Activated CD8-positive, alpha-beta memory T cell treated with anti-CD3 and anti-CD28 coated beads, Interleukin-2, amount 50 U/mL, for 1 hour (primary cell): ENCODE measurements at regions not wholly inside any gene's neighbourhood (a gene's known extent, or its start where the extent isn't known, plus 50 kb on each side); places are given as distances from the start of the nearest gene placed in this dataset.
"Not testable (repeated sequence)": the region's sequence is repeated elsewhere in the genome, so short reads cannot be mapped to it uniquely, and the experiment has no call there.

Source experiments
- DNase-seq: peaks from one replicate; pipeline ENCODE4 v3.0.0-alpha.2; 2020; ENCODE audit errors: extremely low read depth

DNA sequence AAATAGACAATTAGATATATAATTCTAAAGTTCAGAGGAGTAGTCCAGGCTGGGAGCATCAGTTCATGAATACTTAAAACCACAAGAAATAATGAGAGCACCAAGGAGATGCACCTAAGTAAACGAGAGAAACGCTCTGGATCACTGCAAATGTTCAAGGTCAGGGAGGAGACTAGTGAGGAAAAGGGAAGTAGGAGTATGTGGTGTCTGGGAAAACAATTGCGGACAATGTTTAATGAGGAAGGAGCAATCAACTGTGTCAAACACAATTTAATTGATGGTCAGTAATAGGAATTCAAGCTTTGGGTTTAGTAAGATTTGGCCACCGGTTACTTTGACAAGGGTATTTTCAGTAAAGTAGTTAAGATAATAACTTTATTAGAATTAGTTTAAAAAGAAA, 652.2 kb downstream of the DACH1 start:
- DNase-seq, result no peak

DNA sequence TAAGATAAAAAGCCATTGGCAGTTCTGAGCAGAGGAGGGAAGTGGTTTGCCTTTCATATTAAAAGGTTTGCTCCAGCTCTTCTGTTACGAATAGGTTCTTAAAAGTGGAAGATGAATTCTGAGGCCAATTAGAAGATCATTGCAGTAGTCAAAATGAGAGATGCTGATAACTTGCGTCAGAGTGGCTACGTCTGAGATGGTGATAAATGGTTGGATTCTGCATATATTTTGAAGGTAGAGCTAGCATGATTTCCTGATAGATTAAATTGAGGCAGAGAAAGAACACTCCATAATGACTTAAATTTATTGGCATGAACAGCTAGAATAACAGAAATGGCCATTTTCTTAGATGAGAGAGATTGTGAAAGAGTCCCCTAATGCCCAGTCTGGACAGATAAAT, 652.6 kb downstream of the DACH1 start:
- DNase-seq, result no peak

DNA sequence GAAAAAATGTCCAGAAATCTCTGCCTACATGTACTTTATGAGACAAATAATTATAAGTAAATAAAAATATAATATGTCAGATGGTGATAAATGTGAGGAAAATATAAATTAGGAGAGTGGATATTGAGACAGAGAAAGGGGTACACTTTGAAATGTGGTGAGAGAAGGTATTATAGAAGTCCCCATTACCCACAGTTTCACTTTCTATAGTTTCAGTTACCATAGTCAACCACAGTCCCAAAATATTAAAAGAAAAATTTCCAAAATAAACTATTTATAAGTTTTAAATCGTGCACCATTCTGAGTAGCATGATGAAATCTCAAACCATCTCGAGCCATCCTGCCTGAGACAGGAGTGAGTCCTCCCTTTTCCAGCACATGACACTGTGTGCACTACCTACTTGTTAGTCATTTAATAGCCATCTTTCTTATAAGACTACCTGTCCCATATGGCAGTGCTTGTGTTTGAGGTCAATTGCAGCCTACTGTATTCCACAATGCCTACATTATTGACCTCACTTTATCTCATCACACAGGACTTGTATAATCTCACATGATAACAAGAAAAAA, 653.7 kb downstream of the DACH1 start:
- no peak for DNase-seq

DNA sequence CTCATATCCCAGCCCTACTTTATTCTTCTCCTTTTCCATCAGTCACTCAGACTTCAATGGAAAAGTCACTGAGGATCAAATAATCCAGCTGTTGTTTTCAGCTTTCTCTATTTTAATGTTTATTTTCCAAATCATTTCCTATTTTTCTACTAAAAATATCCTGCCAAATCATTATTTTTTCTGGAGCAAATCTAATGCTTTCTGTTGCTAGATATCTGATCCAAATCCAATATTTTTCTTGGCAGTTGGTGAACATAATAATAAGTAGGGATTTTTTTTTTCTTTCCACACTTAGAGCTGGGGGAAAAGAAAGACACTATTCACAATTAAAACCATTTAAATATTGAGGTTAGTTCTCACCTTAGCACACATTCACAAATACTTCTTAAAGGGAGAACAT, 656.1 kb downstream of the DACH1 start:
- no peak for DNase-seq

DNA sequence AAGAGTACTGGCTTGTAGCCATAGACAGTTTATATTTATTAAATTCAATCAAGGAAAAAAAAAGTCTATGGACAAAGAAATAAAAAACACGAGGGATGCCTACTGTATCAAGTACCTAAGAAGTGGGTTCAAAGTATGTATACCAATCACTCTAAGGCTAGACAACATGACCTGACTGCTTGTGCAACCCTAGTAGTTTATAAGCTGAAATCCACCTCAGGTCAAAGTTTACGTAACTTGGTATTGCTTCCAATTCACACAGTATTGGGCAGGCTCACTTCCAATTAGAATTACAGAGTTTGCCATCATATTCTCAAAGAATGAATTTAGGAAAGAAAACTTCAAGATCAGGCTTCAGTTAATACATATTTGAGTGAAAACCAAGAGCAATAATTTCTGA, 657.8 kb downstream of the DACH1 start:
- DNase-seq, result no peak

DNA sequence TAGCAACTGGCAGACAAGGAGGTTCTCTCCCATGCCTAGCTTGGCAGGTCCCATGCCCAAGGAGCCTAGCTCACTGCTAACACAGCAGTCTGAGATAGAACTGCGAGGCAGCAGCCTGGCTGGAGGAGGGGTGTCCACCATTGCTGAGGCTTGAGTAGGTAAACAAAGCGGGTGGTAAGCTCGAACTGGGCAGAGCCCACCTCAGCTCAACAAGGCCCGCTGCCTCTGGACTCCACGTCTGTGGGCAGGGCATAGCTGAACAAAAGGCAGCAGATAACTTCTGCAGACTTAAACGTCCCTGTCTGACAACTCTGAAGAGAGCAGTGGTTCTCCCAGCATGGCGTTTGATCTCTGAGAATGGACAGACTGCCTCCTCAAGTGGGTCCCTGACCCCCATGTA, 682.4 kb downstream of the DACH1 start:
- DNase-seq, result not testable (repeated sequence)

DNA sequence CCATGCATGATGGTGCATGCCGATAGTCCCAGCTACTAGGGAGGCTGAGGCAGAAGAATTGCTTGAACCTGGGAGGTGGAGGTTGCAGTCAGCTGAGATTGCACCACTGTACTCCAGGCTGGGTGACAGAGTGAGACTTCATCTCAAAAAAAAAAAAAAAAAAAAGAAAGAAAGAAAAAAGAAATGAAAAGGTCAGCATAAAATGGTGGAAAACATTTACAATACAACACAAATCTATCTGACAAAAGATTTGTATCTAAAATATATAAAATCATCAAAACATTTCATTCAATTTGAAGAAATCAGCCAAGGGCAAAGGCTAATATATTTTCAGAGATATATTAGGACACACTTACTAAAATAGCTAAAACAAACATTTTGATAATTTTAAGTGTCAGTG, 683.7 kb downstream of the DACH1 start:
- not testable (repeated sequence) for DNase-seq

DNA sequence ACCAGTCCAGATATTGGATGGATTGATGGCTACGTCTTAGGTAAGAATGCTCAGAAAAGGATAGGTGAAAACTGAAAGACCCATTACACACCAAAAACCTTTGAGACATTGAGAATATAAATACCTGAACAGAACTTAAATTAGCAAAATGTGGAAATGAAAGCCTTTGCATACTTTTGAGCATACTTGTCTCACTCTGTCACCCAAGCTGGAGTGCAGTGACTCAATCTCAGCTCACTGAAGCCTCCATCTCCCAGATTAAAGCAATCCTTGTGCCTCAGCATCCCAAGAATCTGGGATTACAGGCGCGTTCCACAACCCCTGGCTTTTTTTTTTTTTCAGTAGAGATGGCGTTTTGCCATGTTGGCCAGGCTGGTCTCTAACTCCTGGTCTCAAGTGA, 695.3 kb downstream of the DACH1 start:
- DNase-seq, result no peak

DNA sequence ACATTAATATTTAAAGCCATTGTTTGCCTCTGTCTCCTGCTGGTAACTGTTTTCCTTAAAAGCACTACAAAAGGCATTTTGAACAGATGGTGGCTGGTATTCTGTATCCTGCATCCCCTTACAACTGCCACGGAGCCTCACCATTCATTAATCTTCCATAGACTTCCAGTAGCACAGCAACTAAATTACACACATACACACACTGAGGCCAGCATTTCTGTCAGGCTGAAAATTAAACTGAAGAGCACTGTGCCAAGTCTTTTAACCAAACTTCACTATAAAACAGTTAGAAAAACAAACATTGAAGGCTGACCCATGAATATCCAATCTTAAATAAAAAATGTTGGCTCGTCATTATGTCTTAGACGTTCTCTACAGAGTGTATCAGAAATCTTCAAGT, 697.8 kb downstream of the DACH1 start:
- no peak for DNase-seq

DNA sequence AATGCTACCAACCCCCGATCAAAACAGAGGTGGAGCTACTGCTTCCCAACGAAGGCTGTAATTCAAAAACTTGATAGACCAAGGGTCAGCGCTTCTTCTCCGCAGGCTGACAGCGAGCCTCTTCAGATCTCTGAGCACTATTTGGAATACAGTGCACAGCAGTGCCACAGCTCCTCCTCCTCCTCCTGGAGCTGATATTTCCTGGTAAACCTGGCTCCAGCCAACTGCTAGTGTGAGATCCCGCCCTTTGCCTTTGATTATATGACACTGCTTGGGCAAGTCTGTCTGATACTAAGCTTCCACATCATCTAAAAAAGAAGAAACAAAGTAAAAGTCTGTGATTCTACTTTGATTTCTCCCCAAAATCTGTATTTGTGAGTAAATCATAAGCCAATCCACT, 710.5 kb downstream of the DACH1 start:
- no peak for DNase-seq

DNA sequence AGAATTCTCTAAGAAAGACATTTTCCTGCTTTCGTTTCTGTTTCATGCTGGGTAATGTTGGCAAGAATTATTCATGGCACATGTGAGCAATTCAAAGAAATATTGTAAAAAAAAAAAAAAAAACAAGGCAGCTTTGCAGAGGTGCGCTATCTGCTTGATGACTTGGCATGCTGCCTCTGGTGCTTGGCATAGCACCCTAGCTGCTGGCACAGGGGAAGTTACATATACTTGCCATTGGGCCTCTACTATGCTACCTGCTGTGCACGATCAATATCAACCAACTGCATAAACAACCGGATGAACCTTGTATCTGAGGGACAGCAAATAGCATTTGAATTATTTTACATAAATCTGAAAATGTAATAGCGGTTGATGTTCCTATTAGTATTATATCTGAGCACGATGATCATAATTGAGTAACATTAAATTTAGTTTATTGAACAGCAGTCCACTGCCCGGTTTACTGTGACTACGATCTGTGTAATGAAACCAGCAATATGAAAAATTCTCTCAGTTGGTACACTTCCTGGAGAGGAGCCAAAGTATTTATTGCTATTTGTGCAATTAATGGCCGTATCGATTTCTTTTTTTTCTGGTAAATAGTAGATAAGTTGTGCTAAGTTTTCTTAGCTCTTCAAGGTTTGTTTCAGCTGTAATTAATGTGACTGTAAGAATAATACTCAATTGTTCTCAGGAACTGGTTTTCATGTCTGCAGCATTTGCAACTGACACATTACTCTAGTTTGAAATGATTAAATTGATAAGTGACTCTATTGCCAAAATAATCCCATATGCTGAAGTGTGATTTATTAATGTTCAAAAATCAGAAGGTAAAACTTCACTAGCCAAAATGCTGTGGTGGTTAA, 717.3 kb downstream of the DACH1 start:
- no peak for DNase-seq

DNA sequence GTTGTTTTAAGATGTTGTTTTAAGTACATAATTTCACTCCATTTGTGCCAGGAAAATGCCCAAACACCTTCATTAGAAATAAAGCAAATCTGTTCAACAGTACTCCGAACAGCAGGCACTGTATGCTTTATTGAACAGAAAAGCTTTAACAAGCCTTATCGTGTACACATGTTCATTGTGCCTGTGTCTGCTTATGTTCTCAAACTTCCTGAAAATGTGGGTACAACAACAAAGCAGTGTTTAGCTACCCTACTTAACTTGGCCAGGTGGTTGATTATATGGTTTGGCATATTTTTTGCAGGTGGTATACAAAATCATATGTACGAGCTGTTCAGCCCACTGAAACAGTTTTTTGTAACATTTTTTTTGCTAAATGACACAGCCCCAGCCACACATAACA, 718.0 kb downstream of the DACH1 start:
- no peak for DNase-seq

DNA sequence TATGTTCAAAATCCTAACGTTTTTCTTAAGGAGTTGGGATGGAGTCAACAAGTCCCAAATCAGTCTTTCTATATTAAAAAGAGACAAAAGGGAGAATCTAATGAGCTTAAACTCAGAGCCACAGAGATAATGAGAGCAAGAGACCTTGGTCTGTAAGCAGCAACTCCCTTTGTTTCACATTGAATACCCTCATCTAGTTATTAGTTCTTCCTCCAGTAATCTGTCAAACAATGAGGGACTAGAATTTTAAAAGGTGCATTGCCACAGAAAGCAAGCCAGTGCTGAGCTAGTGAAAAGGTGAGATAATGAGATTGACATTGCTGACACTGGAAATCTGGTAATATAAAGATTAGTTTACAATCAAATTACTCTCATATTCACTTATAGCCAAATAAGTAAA, 718.6 kb downstream of the DACH1 start:
- no peak for DNase-seq

DNA sequence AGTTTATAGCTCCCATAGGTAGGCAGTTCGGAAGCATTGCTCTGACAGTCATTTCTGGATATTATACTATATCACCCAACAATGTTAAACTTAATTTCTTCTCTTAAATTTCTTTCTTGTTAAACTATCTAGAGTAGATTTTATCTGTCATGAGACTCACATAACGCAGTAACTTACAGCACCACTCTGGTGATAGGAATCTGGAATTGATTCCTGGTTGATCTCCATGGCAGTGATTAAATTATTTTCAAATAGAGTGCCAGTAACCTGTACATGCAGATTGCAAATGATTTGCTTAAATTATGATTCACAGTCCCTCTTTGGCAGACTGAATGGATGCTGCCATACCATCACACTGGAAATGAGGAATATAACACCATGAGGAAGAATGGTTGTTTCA, 722.1 kb downstream of the DACH1 start:
- no peak for DNase-seq

DNA sequence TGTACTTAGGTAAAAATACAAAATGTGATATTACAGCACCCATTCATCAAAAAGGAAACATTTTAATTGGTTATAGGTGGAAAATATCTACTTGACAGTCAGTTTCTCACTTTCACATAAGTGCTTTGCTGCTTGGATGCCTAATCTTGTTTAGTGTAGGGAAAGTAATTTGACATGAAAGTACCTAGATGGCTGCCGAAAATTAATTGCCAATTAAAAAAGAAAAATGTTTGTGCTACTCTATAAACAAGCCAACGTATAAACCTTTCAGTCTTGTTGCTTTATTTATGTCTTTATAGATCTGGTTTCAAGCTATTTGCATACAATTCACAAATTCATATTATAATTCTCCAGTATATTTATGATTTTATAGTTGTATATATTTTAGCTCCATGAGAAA, 729.9 kb downstream of the DACH1 start:
- no peak for DNase-seq

DNA sequence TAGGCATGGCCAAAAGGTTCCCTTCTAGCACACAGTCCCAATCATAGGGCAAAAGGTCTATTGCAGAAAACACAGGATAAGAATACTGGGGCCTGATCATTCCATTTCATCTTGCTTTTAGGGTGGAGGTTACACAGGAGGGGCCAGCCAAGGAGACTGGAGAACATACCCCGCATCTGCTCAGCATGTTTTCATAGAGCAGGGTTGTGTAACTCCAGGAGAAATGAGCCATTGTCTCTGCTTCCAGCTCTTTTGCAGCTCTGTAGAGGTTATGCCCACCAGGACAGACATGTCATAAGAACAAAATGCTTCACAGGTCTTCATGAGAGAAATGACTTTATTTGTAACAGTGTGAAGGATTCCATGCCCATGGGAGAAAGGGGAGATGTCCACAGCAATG, 742.8 kb downstream of the DACH1 start:
- no peak for DNase-seq

DNA sequence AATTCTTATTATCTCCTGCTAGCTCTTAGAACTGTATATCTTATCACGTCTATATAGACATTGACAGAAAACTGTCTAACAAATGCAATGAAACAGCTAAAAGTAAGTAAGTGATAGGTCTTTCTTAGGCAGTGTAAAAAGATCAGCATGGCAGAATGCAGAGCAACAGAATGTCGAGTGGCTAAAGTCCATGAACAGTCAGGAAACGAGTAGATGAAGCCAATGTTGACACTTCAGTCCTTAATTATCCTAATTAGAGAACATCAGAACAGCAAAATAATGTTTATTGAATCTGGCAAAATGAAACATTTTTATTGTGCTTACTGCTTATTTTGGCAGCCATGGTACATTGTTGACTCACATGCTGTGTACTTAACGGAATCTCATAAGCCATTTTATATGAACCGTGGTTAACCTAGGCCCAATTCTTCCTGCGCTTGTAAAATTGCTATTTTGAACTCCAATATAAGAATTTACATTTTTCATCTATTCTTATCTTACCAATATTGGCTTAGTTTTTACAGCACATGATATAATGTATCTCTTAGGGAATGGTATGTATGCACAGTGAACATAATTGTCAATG, 748.1 kb downstream of the DACH1 start:
- no peak for DNase-seq

DNA sequence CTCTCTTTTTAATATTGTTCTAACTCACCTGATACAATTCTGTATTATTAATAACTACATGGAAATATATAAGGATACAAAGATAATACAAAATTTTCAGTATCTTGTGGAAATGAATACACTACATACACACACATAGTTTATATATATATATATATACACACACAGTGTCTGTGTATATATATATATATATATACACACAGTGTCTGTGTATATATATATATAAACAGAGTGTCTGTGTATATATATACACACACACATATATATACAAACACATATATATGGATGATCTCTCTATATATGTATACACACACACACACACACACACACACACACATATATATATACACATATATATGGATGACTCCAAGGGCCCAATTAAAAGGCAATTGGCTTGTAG, 749.1 kb downstream of the DACH1 start:
- DNase-seq, result no peak

DNA sequence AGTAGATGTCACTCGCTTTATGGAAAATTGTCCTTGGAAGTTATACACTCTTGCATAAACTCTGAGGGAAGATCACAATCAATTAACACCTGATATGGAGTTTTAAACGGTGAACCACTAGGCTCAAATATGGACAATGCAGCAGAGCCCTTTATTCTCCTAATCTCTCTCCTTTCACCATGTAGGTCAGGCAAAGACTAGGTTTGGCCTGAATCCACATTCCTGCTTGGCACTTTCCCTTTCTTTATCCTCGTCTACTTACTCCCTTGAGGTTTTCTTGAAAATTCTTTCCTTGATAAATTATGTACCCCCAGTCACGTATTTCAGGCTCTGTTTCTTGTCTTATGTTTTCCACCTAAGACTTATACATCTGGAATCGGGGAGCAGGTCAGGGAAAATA, 751.7 kb downstream of the DACH1 start:
- no peak for DNase-seq

DNA sequence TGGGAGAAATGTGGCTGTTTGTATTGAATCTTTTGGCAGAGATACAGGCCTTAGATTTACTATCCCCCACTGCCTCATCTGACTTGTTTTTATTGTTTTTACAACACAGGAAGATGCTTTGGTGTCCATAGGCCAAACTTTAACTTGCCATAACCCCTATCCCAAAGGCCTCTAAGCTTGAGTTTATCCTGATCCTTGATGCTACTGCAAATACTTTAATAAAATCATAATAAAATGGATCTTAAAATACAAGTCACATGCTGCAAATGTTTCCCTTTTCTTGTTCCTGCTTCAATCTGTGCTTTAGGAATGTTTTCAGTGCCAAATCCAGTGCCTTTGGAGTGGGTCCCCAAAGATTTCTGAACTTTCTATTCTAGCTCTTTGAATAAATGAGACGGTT, 770.6 kb downstream of the DACH1 start:
- DNase-seq, result no peak

DNA sequence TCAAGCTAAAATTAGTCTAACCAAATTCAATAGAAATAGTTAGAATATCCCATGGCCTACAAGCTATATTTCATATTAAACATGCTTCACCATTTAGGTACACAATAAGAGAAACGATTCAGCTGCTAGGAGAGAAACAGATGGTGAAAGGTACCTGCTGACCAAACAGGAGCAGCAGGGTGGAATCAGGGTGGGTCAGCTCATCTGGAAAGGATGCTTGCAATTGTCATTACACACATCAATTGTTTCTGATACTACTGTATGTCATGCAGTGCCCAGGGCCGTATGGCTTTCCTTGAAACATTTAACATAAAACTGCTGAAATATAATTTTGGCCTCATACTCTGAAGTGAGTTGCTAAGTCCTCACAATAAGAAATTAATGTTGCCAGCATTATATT, 776.0 kb downstream of the DACH1 start:
- no peak for DNase-seq

DNA sequence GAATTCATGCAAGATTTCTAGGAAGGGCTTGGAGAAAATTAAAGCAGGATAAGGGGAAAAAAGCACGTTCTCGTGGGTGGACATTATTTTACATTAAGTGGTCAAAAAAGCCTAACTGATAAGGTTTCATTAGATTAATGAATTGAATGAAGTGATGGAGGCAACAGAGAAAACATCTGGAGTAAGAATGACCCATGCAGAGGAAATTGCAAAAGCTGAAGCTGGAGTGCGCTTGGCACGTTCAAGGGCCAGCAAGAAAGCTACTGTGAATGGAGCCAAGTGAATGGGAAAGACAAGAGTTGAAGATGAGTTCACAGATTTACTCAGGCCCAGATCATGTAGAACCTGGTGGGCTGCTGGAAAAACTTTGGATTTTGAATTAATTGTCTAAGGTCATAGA, 777.9 kb downstream of the DACH1 start:
- DNase-seq, result no peak

DNA sequence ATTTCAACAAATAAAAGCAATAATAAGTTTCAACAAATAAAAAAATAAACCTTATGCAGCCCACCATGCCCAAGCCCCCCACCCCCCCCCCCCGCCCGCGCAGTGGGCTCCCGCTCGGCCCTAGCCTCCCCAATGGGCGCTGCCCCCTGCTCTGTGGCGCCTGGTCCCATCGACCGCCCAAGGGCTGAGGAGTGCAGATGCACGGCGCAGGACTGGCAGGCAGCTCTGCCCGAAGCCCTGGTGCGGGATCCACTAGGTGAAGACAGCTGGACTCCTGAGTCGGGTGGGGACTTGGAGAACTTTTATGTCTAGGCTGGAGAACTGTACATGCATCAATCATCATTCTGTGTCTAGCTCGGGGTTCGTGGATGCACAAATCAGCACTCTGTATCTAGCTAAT, 779.6 kb downstream of the DACH1 start:
- no peak for DNase-seq
